WTC11 (cell line): ENCODE measurements at regions not wholly inside any gene's neighbourhood (a gene's known extent, or its start where the extent isn't known, plus 50 kb on each side); places are given as distances from the start of the nearest gene placed in this dataset.

ENCODE experiments used
- ATAC-seq: fragments of 200-7000 bp; cut with Tn5 transposase; 2 replicates; pipeline ENCODE4 v1.10.0; 2021; ENCODE audit warnings: mild to moderate bottlenecking, moderate library complexity
- CTCF ChIA-PET: fragments of 300-600 bp; sonication (Branson Sonifier 250); formaldehyde crosslinking; loops from one replicate; lab custom pipeline; 2021; ENCODE audit warnings: antibody characterized with exemption; lab: Charles Lee
- POLR2A ChIA-PET: fragments of 350-600 bp; sonication (Branson Sonifier 250); formaldehyde crosslinking; loops from one replicate; lab custom pipeline; 2021; ENCODE audit warnings: antibody characterized with exemption; lab: Charles Lee
- DNase-seq: peaks from one replicate; pipeline ENCODE4 v3.0.0; 2021; ENCODE audit warnings: low spot score
- H3K27ac Mint-ChIP-seq: 2 replicates; pipeline ENCODE4 v1.8.0; 2021; ENCODE audit warnings: mixed read lengths
- H3K27me3 Mint-ChIP-seq: 2 replicates; pipeline ENCODE4 v1.8.0; 2021; ENCODE audit warnings: low read depth, mild to moderate bottlenecking, moderate library complexity, mixed read lengths
- H3K36me3 Mint-ChIP-seq: 2 replicates; pipeline ENCODE4 v1.8.0; 2021; ENCODE audit warnings: mixed read lengths
- H3K4me1 Mint-ChIP-seq: 2 replicates; pipeline ENCODE4 v1.8.0; 2022; ENCODE audit warnings: mixed read lengths
- H3K4me3 Mint-ChIP-seq: 2 replicates; pipeline ENCODE4 v1.8.0; 2021; ENCODE audit warnings: mild to moderate bottlenecking, moderate library complexity, mixed read lengths
- H3K9me3 Mint-ChIP-seq: 2 replicates; pipeline ENCODE4 v1.8.0; 2021; ENCODE audit warnings: mixed read lengths
- ARID4B ChIP-seq: sonication (generic); formaldehyde crosslinking; IDR thresholded peaks from 2 replicates; pipeline ENCODE4 v1.8.0; 2023; ENCODE audit warnings: missing genetic modification reagents, mild to moderate bottlenecking, borderline replicate concordance
- ATF6 ChIP-seq: sonication (generic); formaldehyde crosslinking; IDR thresholded peaks from 2 replicates; pipeline ENCODE4 v1.8.1; 2023; ENCODE audit warnings: mild to moderate bottlenecking, missing genetic modification reagents
- CBFB ChIP-seq: sonication (generic); formaldehyde crosslinking; IDR thresholded peaks from 2 replicates; pipeline ENCODE4 v1.8.1; 2022; ENCODE audit warnings: mild to moderate bottlenecking, low read depth, missing genetic modification reagents
- CDX4 ChIP-seq: fragments of 250-450 bp; sonication (Bioruptor Pico); IDR thresholded peaks from 2 replicates; pipeline ENCODE4 v1.9.0; 2021; ENCODE audit warnings: moderate library complexity, mild to moderate bottlenecking, inconsistent platforms, borderline replicate concordance
- E2F5 ChIP-seq: sonication (generic); formaldehyde crosslinking; IDR thresholded peaks from 2 replicates; pipeline ENCODE4 v1.8.1; 2022; ENCODE audit warnings: mild to moderate bottlenecking, moderate library complexity, missing genetic modification reagents
- EMX1 ChIP-seq: fragments of 250-450 bp; sonication (Bioruptor Pico); IDR thresholded peaks from 2 replicates; pipeline ENCODE4 v1.8.0; 2021; ENCODE audit warnings: mild to moderate bottlenecking
- FOXJ3 ChIP-seq: sonication (generic); formaldehyde crosslinking; IDR thresholded peaks from 2 replicates; pipeline ENCODE4 v1.9.0; 2021; ENCODE audit warnings: missing genetic modification reagents, mild to moderate bottlenecking, borderline replicate concordance
- FOXP4 ChIP-seq: sonication (generic); formaldehyde crosslinking; IDR thresholded peaks from 2 replicates; pipeline ENCODE4 v1.8.0; 2022; ENCODE audit warnings: mild to moderate bottlenecking, missing genetic modification reagents
- GABPB1 ChIP-seq: sonication (generic); formaldehyde crosslinking; IDR thresholded peaks from 2 replicates; pipeline ENCODE4 v1.8.1; 2023; ENCODE audit warnings: mild to moderate bottlenecking, missing genetic modification reagents
- GTF2I ChIP-seq: fragments of 250-450 bp; sonication (Bioruptor Pico); conservative IDR thresholded peaks from 2 replicates; pipeline ENCODE4 v1.4.0; 2021; ENCODE audit warnings: mild to moderate bottlenecking
- MLX ChIP-seq: sonication (generic); formaldehyde crosslinking; IDR thresholded peaks from 2 replicates; pipeline ENCODE4 v1.8.1; 2023; ENCODE audit warnings: mild to moderate bottlenecking, missing genetic modification reagents, moderate library complexity
- NR1H2 ChIP-seq: sonication (generic); formaldehyde crosslinking; IDR thresholded peaks from 2 replicates; pipeline ENCODE4 v1.9.0; 2021; ENCODE audit warnings: mild to moderate bottlenecking, moderate library complexity, missing genetic modification reagents
- SP1 ChIP-seq: sonication (generic); formaldehyde crosslinking; conservative IDR thresholded peaks from 2 replicates; pipeline ENCODE4 v1.8.1; 2022; ENCODE audit warnings: missing genetic modification reagents
- TEAD4 ChIP-seq: sonication (generic); formaldehyde crosslinking; IDR thresholded peaks from 2 replicates; pipeline ENCODE4 v1.8.0; 2022; ENCODE audit warnings: mild to moderate bottlenecking, missing genetic modification reagents
- ZBTB21 ChIP-seq: sonication (generic); formaldehyde crosslinking; IDR thresholded peaks from 2 replicates; pipeline ENCODE4 v1.8.1; 2023; ENCODE audit warnings: mild to moderate bottlenecking, missing genetic modification reagents, borderline replicate concordance
- ZBTB43 ChIP-seq: sonication (generic); formaldehyde crosslinking; IDR thresholded peaks from 2 replicates; pipeline ENCODE4 v1.8.1; 2023; ENCODE audit warnings: mild to moderate bottlenecking, missing genetic modification reagents
- ZMAT4 ChIP-seq: fragments of 250-450 bp; sonication (Bioruptor Pico); IDR thresholded peaks from 2 replicates; pipeline ENCODE4 v1.9.0; 2021; ENCODE audit warnings: mild to moderate bottlenecking
- ZNF423 ChIP-seq: fragments of 250-450 bp; sonication (Bioruptor Pico); IDR thresholded peaks from 2 replicates; pipeline ENCODE4 v2.1.2; 2022; ENCODE audit warnings: mild to moderate bottlenecking, moderate library complexity

- no peaks in the 10 kb centered on the region for H3K36me3 Mint-ChIP-seq
- no peaks in the 10 kb centered on the region for H3K27me3 Mint-ChIP-seq
- peaks cover 37% of the 10 kb centered on the region for H3K4me1 Mint-ChIP-seq
- peak; percentile 89 for ATAC-seq
- ChIA-PET CTCF (no interaction called here), POLR2A (no interaction called here)
- H3K4me3 Mint-ChIP-seq: no peak overlapping the region
- H3K9me3 Mint-ChIP-seq: no peaks in the 10 kb centered on the region
- DNase-seq: no peak
- TF ChIP-seq CDX4 (CRISPR knock-in tag) (no peak), ATF6 (CRISPR knock-in tag) (no peak), E2F5 (CRISPR knock-in tag) (no peak)
- peak overlapping the region; percentile 59 for H3K27ac Mint-ChIP-seq
Measured at GRCh38 chr2:139828011-139828410, 1047.8 kb upstream of the NXPH2 start.

- ChIA-PET POLR2A (no interaction called here), CTCF (no interaction called here)
- DNase-seq (no peak), ATAC-seq (no peak)
- Mint-ChIP-seq H3K27me3 (no peaks in the 10 kb centered on the region), H3K36me3 (peaks cover 12% of the 10 kb centered on the region), H3K27ac (no peak overlapping the region), H3K4me3 (no peak overlapping the region), H3K4me1 (peaks cover 35% of the 10 kb centered on the region), H3K9me3 (peaks cover 12% of the 10 kb centered on the region)
- TF ChIP-seq CDX4 (CRISPR knock-in tag): no peak
Measured at GRCh38 chr2:139825726-139826125, 1045.5 kb upstream of the NXPH2 start.

- Mint-ChIP-seq H3K4me3 (no peak overlapping the region), H3K27ac (no peak overlapping the region), H3K9me3 (peaks cover 16% of the 10 kb centered on the region), H3K4me1 (peaks cover 6% of the 10 kb centered on the region), H3K27me3 (no peaks in the 10 kb centered on the region), H3K36me3 (peaks cover 16% of the 10 kb centered on the region)
- ChIA-PET CTCF (no interaction called here), POLR2A (no interaction called here)
- DNase-seq (no peak), ATAC-seq (no peak)
- TF ChIP-seq ZMAT4 (no peak), NR1H2 (CRISPR knock-in tag) (no peak), GABPB1 (CRISPR knock-in tag) (no peak), GTF2I (CRISPR knock-in tag) (no peak), SP1 (CRISPR knock-in tag) (no peak), CBFB (CRISPR knock-in tag) (no peak), ZNF423 (CRISPR knock-in tag) (no peak), EMX1 (CRISPR knock-in tag) (no peak), FOXP4 (CRISPR knock-in tag) (no peak), MLX (CRISPR knock-in tag) (no peak), FOXJ3 (no peak), ZBTB43 (CRISPR knock-in tag) (no peak), TEAD4 (no peak), ZBTB21 (no peak), ARID4B (CRISPR knock-in tag) (no peak)
Measured at GRCh38 chr2:139819273-139819796, 1039.1 kb upstream of the NXPH2 start.
